CD4-positive, alpha-beta T cell (primary cell): ENCODE measurements at regions not wholly inside any gene's neighbourhood (a gene's known extent, or its start where the extent isn't known, plus 50 kb on each side); places are given as distances from the start of the nearest gene placed in this dataset.

Experiments used
- ATAC-seq: fragments of 200-7000 bp; cut with Tn5 transposase; one replicate; pipeline ENCODE4 v1.10.0; 2022; ENCODE audit warnings: mild to moderate bottlenecking; ENCODE audit not compliant: poor library complexity
- CTCF ChIA-PET: fragments of 350-600 bp; sonication (Branson Sonifier 250); formaldehyde crosslinking; loops from one replicate; lab custom pipeline; 2021; ENCODE audit warnings: antibody characterized with exemption, inconsistent platforms; lab: Charles Lee
- POLR2A ChIA-PET: fragments of 350-600 bp; sonication (Branson Sonifier 250); formaldehyde crosslinking; loops from one replicate; lab custom pipeline; 2021; ENCODE audit warnings: antibody characterized with exemption, inconsistent platforms; lab: Charles Lee
- DNase-seq, 14 experiments: peaks; one replicate each; pipeline ENCODE4 v3.0.0-alpha.2; 2013 to 2020; ENCODE audit warnings: mixed read lengths in 2 of 14
- H3K27ac ChIP-seq, 2 donors: one replicate each; pipeline versions ENCODE4 v1.5.1 to v1.7.0; 2013; ENCODE audit warnings: low read length in 2 of 2, low read depth in 1 of 2, mild to moderate bottlenecking in 1 of 2
- H3K27me3 ChIP-seq, 2 experiments: 1 replicate in 1 of 2; 2 replicates in 1 of 2; pipeline versions ENCODE4 v1.6.1 to v1.7.0; 2013; ENCODE audit warnings: low read length in 2 of 2, control low read depth in 1 of 2, mild to moderate bottlenecking in 1 of 2, moderate library complexity in 1 of 2; ENCODE audit not compliant: insufficient read depth in 2 of 2, control insufficient read depth in 1 of 2
- H3K36me3 ChIP-seq: one replicate; pipeline ENCODE4 v1.6.1; 2013; ENCODE audit warnings: low read length, control low read depth; ENCODE audit not compliant: insufficient read depth
- H3K4me1 ChIP-seq: one replicate; pipeline ENCODE4 v1.6.1; 2013; ENCODE audit warnings: low read length, control low read depth; ENCODE audit not compliant: insufficient read depth
- H3K4me3 ChIP-seq: one replicate; pipeline ENCODE4 v1.5.1; 2013; ENCODE audit warnings: mild to moderate bottlenecking, low read length, moderate library complexity
- H3K9me3 ChIP-seq, 2 experiments: 1 replicate in 1 of 2; 2 replicates in 1 of 2; pipeline versions ENCODE4 v1.6.1 to v1.7.0; 2013; ENCODE audit warnings: low read length in 2 of 2, mild to moderate bottlenecking in 2 of 2, control low read depth in 1 of 2, moderate library complexity in 1 of 2; ENCODE audit not compliant: control insufficient read depth in 1 of 2, insufficient read depth in 1 of 2
- H3K27ac Mint-ChIP-seq: one replicate; pipeline ENCODE4 v1.8.0; 2020; ENCODE audit warnings: mixed read lengths
- H3K27me3 Mint-ChIP-seq: one replicate; pipeline ENCODE4 v1.8.0; 2021; ENCODE audit warnings: mixed read lengths
- H3K36me3 Mint-ChIP-seq: one replicate; pipeline ENCODE4 v1.8.0; 2021; ENCODE audit warnings: low read depth, mixed read lengths
- H3K4me1 Mint-ChIP-seq: one replicate; pipeline ENCODE4 v1.8.0; 2021; ENCODE audit warnings: low read depth, mixed read lengths
- H3K4me3 Mint-ChIP-seq: one replicate; pipeline ENCODE4 v1.8.0; 2020; ENCODE audit warnings: mild to moderate bottlenecking, mixed read lengths
- H3K9me3 Mint-ChIP-seq: one replicate; pipeline ENCODE4 v1.8.0; 2020; ENCODE audit warnings: mixed read lengths
- CTCF ChIP-seq: fragments of 200-600 bp; IDR thresholded peaks from one replicate; pipeline ENCODE4 v1.8.0; 2022; ENCODE audit warnings: antibody characterized with exemption, mild to moderate bottlenecking
- intact Hi-C, 2 experiments: fragments of 100-400 bp; cut with DNase I in 1 of 2; cut with micrococcal nuclease in 1 of 2; formaldehyde crosslinking; loops; one replicate each; pipeline versions ENCODE4 v1.15.1 to v1.9.0; 2023 to 2025; cut with DNase I, micrococcal nuclease

GRCh38 chr17:79420318-79421243 lies 190.3 kb downstream of the RBFOX3 start:
- no peak overlapping the region for H3K27ac Mint-ChIP-seq
- Histone ChIP-seq H3K4me3 (no peak overlapping the region), H3K9me3 (peaks cover 0 to 5% of the 10 kb centered on the region in 2 experiments), H3K27ac (no peak overlapping the region), H3K4me1 (no peaks in the 10 kb centered on the region), H3K36me3 (no peaks in the 10 kb centered on the region), H3K27me3 (peaks cover 0 to 4% of the 10 kb centered on the region in 2 experiments)
- no peaks in the 10 kb centered on the region for H3K36me3 Mint-ChIP-seq
- H3K4me3 Mint-ChIP-seq, result no peak overlapping the region
- ATAC-seq, result no peak
- no peak for TF ChIP-seq CTCF
- DNase-seq, result no peak
- POLR2A ChIA-PET, result no interaction called here
- CTCF ChIA-PET, result no interaction called here
- H3K27me3 Mint-ChIP-seq, result peaks cover 23% of the 10 kb centered on the region
- H3K9me3 Mint-ChIP-seq, result no peaks in the 10 kb centered on the region
- intact Hi-C loops, result no loop called here
- H3K4me1 Mint-ChIP-seq, result no peaks in the 10 kb centered on the region

GRCh38 chr17:79417476-79417988 lies 193.3 kb downstream of the RBFOX3 start:
- Histone ChIP-seq H3K9me3 (peaks cover 0 to 6% of the 10 kb centered on the region in 2 experiments), H3K27me3 (peaks cover 13 to 14% of the 10 kb centered on the region in 2 experiments), H3K36me3 (no peaks in the 10 kb centered on the region), H3K4me3 (no peak overlapping the region), H3K27ac (no peak overlapping the region), H3K4me1 (no peaks in the 10 kb centered on the region)
- ChIA-PET POLR2A (no interaction called here), CTCF (no interaction called here)
- ATAC-seq, result no peak
- no peaks in the 10 kb centered on the region for H3K9me3 Mint-ChIP-seq
- no peak for DNase-seq
- no peak overlapping the region for H3K4me3 Mint-ChIP-seq
- no peaks in the 10 kb centered on the region for H3K36me3 Mint-ChIP-seq
- intact Hi-C loops, result no loop called here
- no peaks in the 10 kb centered on the region for H3K4me1 Mint-ChIP-seq
- no peak for TF ChIP-seq CTCF
- no peak overlapping the region for H3K27ac Mint-ChIP-seq
- peaks cover 10% of the 10 kb centered on the region for H3K27me3 Mint-ChIP-seq

- Mint-ChIP-seq H3K4me1 (no peaks in the 10 kb centered on the region), H3K27me3 (peaks cover 10% of the 10 kb centered on the region), H3K9me3 (no peaks in the 10 kb centered on the region), H3K36me3 (no peaks in the 10 kb centered on the region), H3K27ac (no peak overlapping the region), H3K4me3 (no peak overlapping the region)
- TF ChIP-seq CTCF, result no peak
- H3K9me3 ChIP-seq, result peaks cover 0 to 10% of the 10 kb centered on the region in 2 experiments
- POLR2A ChIA-PET, result no interaction called here
- H3K27ac ChIP-seq, result no peak overlapping the region
- H3K4me3 ChIP-seq, result no peak overlapping the region
- DNase-seq (no peak), ATAC-seq (no peak)
- peaks cover 13 to 14% of the 10 kb centered on the region in 2 experiments for H3K27me3 ChIP-seq
- intact Hi-C loops, result no loop called here
- no peaks in the 10 kb centered on the region for H3K4me1 ChIP-seq
- H3K36me3 ChIP-seq, result no peaks in the 10 kb centered on the region
- CTCF ChIA-PET, result no interaction called here
Measured at GRCh38 chr17:79415909-79416308, 194.9 kb downstream of the RBFOX3 start.
